K562 (cell line): ENCODE measurements at regions not wholly inside any gene's neighbourhood (a gene's known extent, or its start where the extent isn't known, plus 50 kb on each side); places are given as distances from the start of the nearest gene placed in this dataset.

Source experiments
- ATAC-seq: fragments of 200-7000 bp; cut with Tn5 transposase; 3 replicates; pipeline ENCODE4 v1.9.1; 2020; ENCODE audit warnings: moderate library complexity
- BruUV-seq: library from RNA; stranded (reverse); fragments of 400-500 nt; replicated peaks from 2 replicates; lab custom pipeline; 2021; lab: Mats Ljungman, UMichigan
- CTCF ChIA-PET: fragments of 300-600 bp; formaldehyde crosslinking; extraction: SDS; loops from one replicate; lab custom pipeline; 2021; ENCODE audit warnings: low intra/inter-chr PET ratio; lab: Yijun Ruan, JAX
- POLR2A ChIA-PET: fragments of 300-600, 350-650 bp; sonication (Branson Sonifier 250); formaldehyde crosslinking; extraction: SDS; loops from one replicate; lab custom pipeline; 2021; ENCODE audit warnings: antibody characterized with exemption, inconsistent platforms; lab: Yijun Ruan, JAX
- DNase-seq, 4 experiments: peaks; one replicate each; pipeline versions ENCODE4 v3.0.0 to v3.0.0-alpha.2; 2011 to 2018; ENCODE audit warnings: low spot score in 3 of 4, mixed read lengths in 3 of 4; ENCODE audit errors: extremely low read depth in 1 of 4
- FAIRE-seq: peaks from 2 replicates; lab custom pipeline; 2011; peaks lifted over from hg19 to GRCh38; lab: Jason Lieb, UNC
- H2AFZ ChIP-seq: 2 replicates; pipeline ENCODE4 v1.6.0; 2011; ENCODE audit warnings: low read depth, low read length, control low read depth, inconsistent platforms
- H3K27ac ChIP-seq: fragments of 200-600 bp; 3 replicates; pipeline ENCODE4 v1.8.0; 2011; ENCODE audit warnings: low read depth, mild to moderate bottlenecking, control low read depth, inconsistent platforms, low read length, moderate library complexity, mixed read lengths; ENCODE audit errors: extremely low read depth
- H3K27me3 ChIP-seq, 2 experiments: fragments of 300-600 bp in 1 of 2; 2 replicates in 1 of 2; 3 replicates in 1 of 2; pipeline versions ENCODE4 v1.6.0 to v1.8.0; 2011; ENCODE audit warnings: inconsistent platforms in 2 of 2, low read length in 2 of 2, mild to moderate bottlenecking in 1 of 2, mixed read lengths in 1 of 2, moderate library complexity in 1 of 2; ENCODE audit not compliant: control insufficient read depth in 2 of 2, insufficient read depth in 2 of 2
- H3K36me3 ChIP-seq: fragments of 300-600 bp; 3 replicates; pipeline ENCODE4 v1.8.0; 2011; ENCODE audit warnings: mild to moderate bottlenecking, low read length, inconsistent platforms; ENCODE audit not compliant: control insufficient read depth, insufficient read depth
- H3K4me1 ChIP-seq, 2 experiments: fragments of 200-600 bp in 1 of 2; replicated peaks in 1 of 2; 2 replicates in 1 of 2; 3 replicates in 1 of 2; pipeline versions ENCODE4 v1.5.1 to v1.8.0; 2011; ENCODE audit warnings: inconsistent platforms in 2 of 2, low read length in 2 of 2, mild to moderate bottlenecking in 1 of 2, mixed read lengths in 1 of 2, moderate library complexity in 1 of 2; ENCODE audit not compliant: control insufficient read depth in 2 of 2, insufficient read depth in 2 of 2
- H3K4me2 ChIP-seq: 2 replicates; pipeline ENCODE4 v1.6.1; 2011; ENCODE audit warnings: low read length, control low read depth, inconsistent platforms, mixed read lengths; ENCODE audit not compliant: insufficient read depth
- H3K4me3 ChIP-seq: fragments of 200-600 bp; sonication (generic), shearing (Covaris generic); 2 replicates; pipeline ENCODE4 v1.5.1; 2016; ENCODE audit warnings: control low read depth, inconsistent platforms
- H3K79me2 ChIP-seq: fragments of 200-600 bp; 3 replicates; pipeline ENCODE4 v1.8.0; 2011; ENCODE audit warnings: low read length, inconsistent platforms; ENCODE audit not compliant: control insufficient read depth, insufficient read depth
- H3K9ac ChIP-seq, 2 experiments: 2 replicates each; pipeline versions ENCODE4 v1.6.0 to v1.6.1; 2011; ENCODE audit warnings: low read depth in 2 of 2, low read length in 2 of 2, control low read depth in 1 of 2, inconsistent platforms in 1 of 2, mild to moderate bottlenecking in 1 of 2, mixed read lengths in 1 of 2; ENCODE audit not compliant: insufficient read depth in 1 of 2
- H3K9me1 ChIP-seq: one replicate; pipeline ENCODE4 v1.6.0; 2011; ENCODE audit warnings: inconsistent platforms, mild to moderate bottlenecking, low read length, moderate library complexity; ENCODE audit not compliant: control insufficient read depth, insufficient read depth
- H3K9me3 ChIP-seq: replicated peaks from 2 replicates; pipeline ENCODE4 v1.5.1; 2011; ENCODE audit warnings: low read depth, low read length, inconsistent platforms; ENCODE audit not compliant: control insufficient read depth, insufficient read depth
- H4K20me1 ChIP-seq: replicated peaks from 2 replicates; pipeline ENCODE4 v1.6.1; 2011; ENCODE audit warnings: low read length, inconsistent platforms, mixed read lengths; ENCODE audit not compliant: control insufficient read depth, insufficient read depth
- ADNP ChIP-seq: fragments of 200-800 bp; sonication (Bioruptor generic); IDR thresholded peaks from 2 replicates; pipeline ENCODE4 v1.6.1; 2016; ENCODE audit warnings: missing genetic modification characterization, missing compliant biosample characterization
- ATF1 ChIP-seq, 2 experiments: fragments of 450-650 bp in 1 of 2; IDR thresholded peaks; 2 replicates each; pipeline ENCODE4 v1.6.1; 2016; ENCODE audit warnings: missing compliant biosample characterization in 1 of 2, missing genetic modification characterization in 1 of 2
- FUS ChIP-seq: fragments of 200-400 bp; formaldehyde crosslinking; optimal IDR thresholded peaks from 2 replicates; pipeline ENCODE3; 2017; ENCODE audit warnings: low read depth, low read length
- HIVEP1 ChIP-seq: fragments of 250-450 bp; sonication (Bioruptor Pico); IDR thresholded peaks from 2 replicates; pipeline ENCODE4 v1.4.0; 2020; ENCODE audit warnings: mild to moderate bottlenecking
- HOXB6 ChIP-seq: fragments of 250-450 bp; sonication (Bioruptor Pico); IDR thresholded peaks from 2 replicates; pipeline ENCODE4 v1.5.1; 2022; ENCODE audit warnings: mild to moderate bottlenecking, borderline replicate concordance
- JUNB ChIP-seq: fragments of 450-650 bp; formaldehyde crosslinking; conservative IDR thresholded peaks from 2 replicates; pipeline ENCODE4 v1.4.0; 2020; ENCODE audit warnings: mild to moderate bottlenecking
- KLF1 ChIP-seq: fragments of 450-650 bp; IDR thresholded peaks from 2 replicates; pipeline ENCODE4 v1.6.1; 2016; ENCODE audit warnings: missing genetic modification characterization, missing compliant biosample characterization
- MLLT1 ChIP-seq, 2 experiments: fragments of 450-650 bp; IDR thresholded peaks; 2 replicates each; pipeline ENCODE4 v1.6.1; 2016
- NFIC ChIP-seq: fragments of 450-650 bp; IDR thresholded peaks from 2 replicates; pipeline ENCODE4 v1.6.1; 2017; ENCODE audit warnings: mild to moderate bottlenecking, inconsistent platforms
- NR3C1 ChIP-seq: sonication (generic); formaldehyde crosslinking; IDR thresholded peaks from 2 replicates; pipeline ENCODE4 v1.8.1; 2022; ENCODE audit warnings: missing genetic modification reagents
- SIN3A ChIP-seq, 2 experiments: fragments of 150-350 bp in 1 of 2; IDR thresholded peaks; 2 replicates each; pipeline ENCODE4 v1.6.1; 2011 to 2016; ENCODE audit warnings: borderline replicate concordance in 2 of 2, low read depth in 2 of 2, low read length in 2 of 2, mild to moderate bottlenecking in 2 of 2, moderate library complexity in 2 of 2; ENCODE audit not compliant: control insufficient read depth in 1 of 2
- SLC30A9 ChIP-seq: fragments of 250-450 bp; sonication (Bioruptor Pico); IDR thresholded peaks from 2 replicates; pipeline ENCODE4 v1.8.0; 2022; ENCODE audit warnings: mild to moderate bottlenecking, moderate library complexity
- SMAD4 ChIP-seq: fragments of 250-450 bp; sonication (Bioruptor Pico); conservative IDR thresholded peaks from 2 replicates; pipeline ENCODE4 v1.8.0; 2021; ENCODE audit warnings: inconsistent platforms, mild to moderate bottlenecking, moderate library complexity
- SNIP1 ChIP-seq: fragments of 450-650 bp; IDR thresholded peaks from 2 replicates; pipeline ENCODE4 v1.7.1; 2017; ENCODE audit warnings: low read depth, mild to moderate bottlenecking
- ZBTB1 ChIP-seq: sonication (generic); formaldehyde crosslinking; IDR thresholded peaks from 2 replicates; pipeline ENCODE4 v1.8.1; 2023; ENCODE audit warnings: missing genetic modification reagents, low read depth, mild to moderate bottlenecking, borderline replicate concordance
- ZNF41 ChIP-seq: fragments of 250-450 bp; sonication (Bioruptor Pico); conservative IDR thresholded peaks from 2 replicates; pipeline ENCODE4 v1.4.0; 2020; ENCODE audit warnings: mild to moderate bottlenecking
- ZNF707 ChIP-seq: fragments of 250-450 bp; sonication (Bioruptor Pico); conservative IDR thresholded peaks from 2 replicates; pipeline ENCODE4 v1.8.0; 2022; ENCODE audit warnings: inconsistent platforms, mild to moderate bottlenecking, moderate library complexity
- ZNF717 ChIP-seq: fragments of 250-450 bp; sonication (Bioruptor Pico); IDR thresholded peaks from 2 replicates; pipeline ENCODE4 v1.5.0; 2021
- ZNF830 ChIP-seq: fragments of 250-450 bp; sonication (Bioruptor Pico); IDR thresholded peaks from 2 replicates; pipeline ENCODE4 v1.5.0; 2021; ENCODE audit warnings: mild to moderate bottlenecking
- WGBS: fragments of 100-300 bp; shearing (Covaris generic); methylation state at CpG from one replicate; pipeline ENCODE4 v1.1.6; 2016; ENCODE audit warnings: low coverage, mixed read lengths; ENCODE audit not compliant: insufficient coverage; ENCODE audit errors: missing lambda C conversion rate; 5-methylcytosine and 5-hydroxymethylcytosine counted together
- in situ Hi-C: fragments of 300-500 bp; cut with MboI; formaldehyde crosslinking; loops from 4 replicates; pipeline ENCODE4 v1.15.0; 2018; ENCODE audit warnings: inconsistent platforms, mixed read lengths
- intact Hi-C: fragments of 100-400 bp; cut with micrococcal nuclease; formaldehyde crosslinking; loops from 2 replicates; pipeline ENCODE4 v1.14.2; 2022
- TF ChIP-seq, protein P1 (sequence below): IDR thresholded peaks from 3 replicates; pipeline ENCODE4 v1.6.1; 2011; ENCODE audit warnings: borderline replicate concordance, mild to moderate bottlenecking, moderate library complexity; ENCODE audit not compliant: insufficient read length; ENCODE audit errors: extremely low read depth

- Histone ChIP-seq H3K4me2 (no peak overlapping the region), H3K79me2 (no peaks in the 10 kb centered on the region), H3K27ac (no peak overlapping the region), H4K20me1 (peaks cover 6% of the 10 kb centered on the region), H3K9me1 (no peaks in the 10 kb centered on the region), H3K27me3 (peaks cover 8 to 25% of the 10 kb centered on the region in 2 experiments; a peak in 4 of 5 replicates), H3K4me3 (no peak overlapping the region), H3K9me3 (no peaks in the 10 kb centered on the region), H3K9ac (no peak overlapping the region), H2AFZ (no peak overlapping the region), H3K36me3 (no peaks in the 10 kb centered on the region), H3K4me1 (no peaks in the 10 kb centered on the region)
- intact Hi-C loops (no loop called here), in situ Hi-C loops (no loop called here)
- no peak for DNase-seq
- ATAC-seq = no peak
- ChIA-PET CTCF (no interaction called here), POLR2A (interaction anchor here (1.2 kb wide), 1 partner anchor 8 kb away, joined by 3 read pairs; no protein-coding TSS in a partner anchor)
- no TSS peak for BruUV-seq
- TF ChIP-seq, protein P1, sequence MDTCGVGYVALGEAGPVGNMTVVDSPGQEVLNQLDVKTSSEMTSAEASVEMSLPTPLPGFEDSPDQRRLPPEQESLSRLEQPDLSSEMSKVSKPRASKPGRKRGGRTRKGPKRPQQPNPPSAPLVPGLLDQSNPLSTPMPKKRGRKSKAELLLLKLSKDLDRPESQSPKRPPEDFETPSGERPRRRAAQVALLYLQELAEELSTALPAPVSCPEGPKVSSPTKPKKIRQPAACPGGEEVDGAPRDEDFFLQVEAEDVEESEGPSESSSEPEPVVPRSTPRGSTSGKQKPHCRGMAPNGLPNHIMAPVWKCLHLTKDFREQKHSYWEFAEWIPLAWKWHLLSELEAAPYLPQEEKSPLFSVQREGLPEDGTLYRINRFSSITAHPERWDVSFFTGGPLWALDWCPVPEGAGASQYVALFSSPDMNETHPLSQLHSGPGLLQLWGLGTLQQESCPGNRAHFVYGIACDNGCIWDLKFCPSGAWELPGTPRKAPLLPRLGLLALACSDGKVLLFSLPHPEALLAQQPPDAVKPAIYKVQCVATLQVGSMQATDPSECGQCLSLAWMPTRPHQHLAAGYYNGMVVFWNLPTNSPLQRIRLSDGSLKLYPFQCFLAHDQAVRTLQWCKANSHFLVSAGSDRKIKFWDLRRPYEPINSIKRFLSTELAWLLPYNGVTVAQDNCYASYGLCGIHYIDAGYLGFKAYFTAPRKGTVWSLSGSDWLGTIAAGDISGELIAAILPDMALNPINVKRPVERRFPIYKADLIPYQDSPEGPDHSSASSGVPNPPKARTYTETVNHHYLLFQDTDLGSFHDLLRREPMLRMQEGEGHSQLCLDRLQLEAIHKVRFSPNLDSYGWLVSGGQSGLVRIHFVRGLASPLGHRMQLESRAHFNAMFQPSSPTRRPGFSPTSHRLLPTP = no peak
- TF ChIP-seq ZNF830 = no peak
- TF ChIP-seq ZNF41 (CRISPR knock-in tag) = no peak
- no peak for TF ChIP-seq FUS
- no peak for TF ChIP-seq SNIP1
- no peak for TF ChIP-seq HOXB6
- TF ChIP-seq NR3C1 (CRISPR knock-in tag) = no peak
- no peak for TF ChIP-seq ZNF707
- TF ChIP-seq ZNF717 = no peak
- TF ChIP-seq SIN3A (IDR thresholded peaks at IDR 0.05; ENCODE audit: borderline replicate concordance in 2 of 2, control insufficient read depth in 1 of 2, low read depth in 2 of 2, low read length in 2 of 2) = no peak
- no peak for TF ChIP-seq SMAD4 (CRISPR knock-in tag)
- TF ChIP-seq MLLT1 (IDR thresholded peaks at IDR 0.05) = no peak
- no peak for TF ChIP-seq ATF1 (CRISPR knock-in tag; IDR thresholded peaks at IDR 0.05)
- no peak for TF ChIP-seq ATF1 (tag; IDR thresholded peaks at IDR 0.05)
- no peak for TF ChIP-seq ADNP (tag)
- no peak for TF ChIP-seq SLC30A9 (CRISPR knock-in tag)
- no peak for TF ChIP-seq KLF1 (tag)
- no peak for TF ChIP-seq ZBTB1 (CRISPR knock-in tag)
- TF ChIP-seq JUNB (CRISPR knock-in tag) = no peak
- no peak for TF ChIP-seq NFIC
- no peak for TF ChIP-seq HIVEP1 (CRISPR knock-in tag)
- WGBS = under 1% methylated on average over 12 of the region's 12 CpGs
- no peak for FAIRE-seq
These were observed 123.6 kb upstream of the GDF10 start for GRCh38 chr10:47176206-47176902.
